IMR-90 (cell line): ENCODE measurements at regions not wholly inside any gene's neighbourhood (a gene's known extent, or its start where the extent isn't known, plus 50 kb on each side); places are given as distances from the start of the nearest gene placed in this dataset.

Experiments
- ATAC-seq: fragments of 200-7000 bp; cut with Tn5 transposase; 2 replicates; pipeline ENCODE4 v1.9.1; 2020; ENCODE audit warnings: low read depth, mild to moderate bottlenecking, moderate library complexity
- BruUV-seq: library from RNA; stranded (reverse); fragments of 400-500 nt; replicated peaks from 2 replicates; lab custom pipeline; 2021; lab: Mats Ljungman, UMichigan
- CTCF ChIA-PET: fragments of 300-600 bp; formaldehyde crosslinking; extraction: SDS; loops from one replicate; lab custom pipeline; 2021; ENCODE audit warnings: antibody characterized with exemption; lab: Yijun Ruan, JAX
- POLR2A ChIA-PET: fragments of 300-600 bp; sonication (Branson Sonifier 250); formaldehyde crosslinking; loops from one replicate; lab custom pipeline; 2022; ENCODE audit warnings: antibody characterized with exemption; ENCODE audit not compliant: unreplicated experiment; lab: Charles Lee
- DNase-seq: peaks from one replicate; pipeline ENCODE4 v3.0.0; 2013
- H2AFZ ChIP-seq: replicated peaks from 2 replicates; pipeline ENCODE3; 2013; ENCODE audit warnings: low read length, mild to moderate bottlenecking; ENCODE audit not compliant: poor library complexity
- H2AK5ac ChIP-seq: 2 replicates; pipeline ENCODE4 v1.6.1; 2013; ENCODE audit warnings: low read depth, low read length, inconsistent platforms
- H2AK9ac ChIP-seq: replicated peaks from 2 replicates; pipeline ENCODE3; 2013; ENCODE audit warnings: mild to moderate bottlenecking, low read depth, low read length, moderate library complexity; ENCODE audit not compliant: poor library complexity
- H2BK120ac ChIP-seq: 2 replicates; pipeline ENCODE4 v1.6.1; 2013; ENCODE audit warnings: low read depth, low read length, inconsistent platforms
- H2BK15ac ChIP-seq: 3 replicates; pipeline ENCODE4 v1.6.1; 2013; ENCODE audit warnings: low read depth, low read length, inconsistent platforms
- H2BK20ac ChIP-seq: 2 replicates; pipeline ENCODE4 v1.6.1; 2013; ENCODE audit warnings: low read depth, mild to moderate bottlenecking, inconsistent platforms, low read length, moderate library complexity
- H2BK5ac ChIP-seq: 2 replicates; pipeline ENCODE4 v1.6.1; 2013; ENCODE audit warnings: mild to moderate bottlenecking, low read depth, low read length, inconsistent platforms; ENCODE audit not compliant: poor library complexity, severe bottlenecking
- H3K14ac ChIP-seq: replicated peaks from 2 replicates; pipeline ENCODE4 v1.6.1; 2013; ENCODE audit warnings: low read depth, low read length, inconsistent platforms
- H3K18ac ChIP-seq: 2 replicates; pipeline ENCODE4 v1.6.1; 2013; ENCODE audit warnings: low read depth, low read length, control low read depth
- H3K23ac ChIP-seq: 2 replicates; pipeline ENCODE4 v1.6.1; 2013; ENCODE audit warnings: low read depth, low read length, inconsistent platforms
- H3K27ac ChIP-seq: 2 replicates; pipeline ENCODE4 v1.5.1; 2013; ENCODE audit warnings: mild to moderate bottlenecking, control low read depth, low read length; ENCODE audit not compliant: insufficient read depth
- H3K27me3 ChIP-seq: 2 replicates; pipeline ENCODE4 v1.6.1; 2013; ENCODE audit warnings: low read length; ENCODE audit not compliant: control insufficient read depth, insufficient read depth
- H3K36me3 ChIP-seq: 2 replicates; pipeline ENCODE4 v1.6.1; 2013; ENCODE audit warnings: low read length, mixed read lengths; ENCODE audit not compliant: control insufficient read depth, insufficient read depth
- H3K4ac ChIP-seq: 2 replicates; pipeline ENCODE4 v1.6.1; 2013; ENCODE audit warnings: low read depth, low read length, inconsistent platforms
- H3K4me1 ChIP-seq: 2 replicates; pipeline ENCODE4 v1.6.1; 2013; ENCODE audit warnings: low read length, mixed read lengths; ENCODE audit not compliant: control insufficient read depth, insufficient read depth
- H3K4me2 ChIP-seq: 2 replicates; pipeline ENCODE4 v1.6.1; 2013; ENCODE audit warnings: low read depth, mild to moderate bottlenecking, control low read depth, low read length, moderate library complexity
- H3K4me3 ChIP-seq: 2 replicates; pipeline ENCODE4 v1.5.1; 2013; ENCODE audit warnings: low read depth, mild to moderate bottlenecking, control low read depth, low read length, moderate library complexity; ENCODE audit not compliant: insufficient read depth
- H3K56ac ChIP-seq: 2 replicates; pipeline ENCODE4 v1.6.1; 2013; ENCODE audit warnings: low read length, inconsistent platforms; ENCODE audit not compliant: insufficient read depth; ENCODE audit errors: extremely low read depth
- H3K79me1 ChIP-seq, 2 experiments: 2 replicates each; pipeline ENCODE4 v1.6.1; 2013; ENCODE audit warnings: low read length in 2 of 2, inconsistent platforms in 1 of 2, low read depth in 1 of 2
- H3K9ac ChIP-seq: 2 replicates; pipeline ENCODE4 v1.6.1; 2013; ENCODE audit warnings: low read depth, low read length, control low read depth
- H3K9me1 ChIP-seq: 2 replicates; pipeline ENCODE4 v1.6.1; 2013; ENCODE audit warnings: low read length, inconsistent platforms; ENCODE audit not compliant: insufficient read depth
- H3K9me3 ChIP-seq: 2 replicates; pipeline ENCODE4 v1.6.1; 2013; ENCODE audit warnings: low read length; ENCODE audit not compliant: control insufficient read depth, insufficient read depth
- H4K20me1 ChIP-seq: 2 replicates; pipeline ENCODE4 v1.6.1; 2013; ENCODE audit warnings: low read length, inconsistent platforms; ENCODE audit not compliant: insufficient read depth
- H4K5ac ChIP-seq: 2 replicates; pipeline ENCODE4 v1.6.1; 2013; ENCODE audit warnings: mild to moderate bottlenecking, low read depth, low read length, control low read depth
- H4K8ac ChIP-seq, 2 experiments: 2 replicates each; pipeline ENCODE4 v1.6.1; 2013; ENCODE audit warnings: low read depth in 2 of 2, low read length in 2 of 2, control low read depth in 1 of 2, inconsistent platforms in 1 of 2
- H4K91ac ChIP-seq: 2 replicates; pipeline ENCODE4 v1.6.1; 2013; ENCODE audit warnings: low read depth, low read length, inconsistent platforms; ENCODE audit not compliant: insufficient read depth
- BHLHE40 ChIP-seq: fragments of 150-350 bp; IDR thresholded peaks from 2 replicates; pipeline ENCODE4 v1.6.1; 2016; ENCODE audit warnings: mild to moderate bottlenecking, low read depth, low read length
- CEBPB ChIP-seq: IDR thresholded peaks from 2 replicates; pipeline ENCODE4 v1.6.1; 2012; ENCODE audit warnings: low read depth, low read length, improper control_type of control experiment
- CHD1 ChIP-seq: IDR thresholded peaks from 2 replicates; pipeline ENCODE4 v1.6.1; 2012; ENCODE audit warnings: low read depth, low read length, improper control_type of control experiment
- ELK1 ChIP-seq: fragments of 150-350 bp; IDR thresholded peaks from 2 replicates; pipeline ENCODE4 v1.6.1; 2016; ENCODE audit warnings: low read depth, mild to moderate bottlenecking, low read length, moderate library complexity, borderline replicate concordance
- MAFK ChIP-seq: IDR thresholded peaks from 2 replicates; pipeline ENCODE4 v1.6.1; 2012; ENCODE audit warnings: low read depth, low read length, improper control_type of control experiment
- MAZ ChIP-seq: IDR thresholded peaks from 2 replicates; pipeline ENCODE4 v1.6.1; 2012; ENCODE audit warnings: low read depth, mild to moderate bottlenecking, low read length, improper control_type of control experiment, moderate library complexity, borderline replicate concordance
- MXI1 ChIP-seq: IDR thresholded peaks from 2 replicates; pipeline ENCODE4 v1.6.1; 2012; ENCODE audit warnings: low read depth, mild to moderate bottlenecking, low read length, moderate library complexity, borderline replicate concordance
- NFE2L2 ChIP-seq: fragments of 150-350 bp; IDR thresholded peaks from 2 replicates; pipeline ENCODE4 v1.6.1; 2016; ENCODE audit warnings: low read depth, mild to moderate bottlenecking, low read length
- POLR2A ChIP-seq: IDR thresholded peaks from 2 replicates; pipeline ENCODE4 v1.6.1; 2012; ENCODE audit warnings: mild to moderate bottlenecking, low read depth, low read length
- RAD21 ChIP-seq: IDR thresholded peaks from 2 replicates; pipeline ENCODE4 v1.6.1; 2012; ENCODE audit warnings: low read length, improper control_type of control experiment
- RCOR1 ChIP-seq: IDR thresholded peaks from 2 replicates; pipeline ENCODE4 v1.6.1; 2012; ENCODE audit warnings: mild to moderate bottlenecking, low read length, improper control_type of control experiment; ENCODE audit not compliant: insufficient replicate concordance
- RFX5 ChIP-seq: IDR thresholded peaks from 2 replicates; pipeline ENCODE4 v1.8.0; 2012; ENCODE audit warnings: low read depth, mild to moderate bottlenecking, low read length, moderate library complexity
- SMC3 ChIP-seq: fragments of 150-350 bp; IDR thresholded peaks from 2 replicates; pipeline ENCODE4 v1.6.1; 2016; ENCODE audit warnings: low read depth, mild to moderate bottlenecking, antibody characterized with exemption, low read length, moderate library complexity
- WGBS, 2 experiments: methylation state at CpG; one replicate each; pipeline versions ENCODE4 v1.1.5 to v1.1.7; 2013; ENCODE audit warnings: missing lambda C conversion rate in 2 of 2; ENCODE audit not compliant: insufficient read length in 1 of 2; ENCODE audit errors: extremely low coverage in 2 of 2; 5-methylcytosine and 5-hydroxymethylcytosine counted together
- dilution Hi-C: fragments of 300-500 bp; cut with HindIII; formaldehyde crosslinking; loops from one replicate; pipeline ENCODE4 v1.14.3; 2018; ENCODE audit warnings: low sequenced_read_pairs; ENCODE audit not compliant: unreplicated experiment
- in situ Hi-C: fragments of 300-500 bp; cut with MboI; formaldehyde crosslinking; loops from 3 replicates; pipeline ENCODE4 v1.14.3; 2019; ENCODE audit warnings: low sequenced_read_pairs, inconsistent platforms, mixed read lengths
- intact Hi-C: fragments of 100-400 bp; cut with micrococcal nuclease; formaldehyde crosslinking; loops from 2 replicates; pipeline ENCODE4 v1.10.0; 2022
- TF ChIP-seq, protein P1 (sequence below): conservative IDR thresholded peaks from 2 replicates; pipeline ENCODE4 v1.5.1; 2012; ENCODE audit warnings: mild to moderate bottlenecking, low read depth, low read length, improper control_type of control experiment

- DNase-seq = no peak
- no peak overlapping the region for H3K4me3 ChIP-seq
- H2BK120ac ChIP-seq = no peak overlapping the region
- TF ChIP-seq SMC3 (no peak), CHD1 (no peak), MXI1 (no peak), POLR2A (no peak), RFX5 (no peak), BHLHE40 (no peak), RCOR1 (no peak), CEBPB (no peak), MAZ (no peak), NFE2L2 (no peak), ELK1 (no peak), RAD21 (no peak), MAFK (no peak)
- TF ChIP-seq, protein P1, sequence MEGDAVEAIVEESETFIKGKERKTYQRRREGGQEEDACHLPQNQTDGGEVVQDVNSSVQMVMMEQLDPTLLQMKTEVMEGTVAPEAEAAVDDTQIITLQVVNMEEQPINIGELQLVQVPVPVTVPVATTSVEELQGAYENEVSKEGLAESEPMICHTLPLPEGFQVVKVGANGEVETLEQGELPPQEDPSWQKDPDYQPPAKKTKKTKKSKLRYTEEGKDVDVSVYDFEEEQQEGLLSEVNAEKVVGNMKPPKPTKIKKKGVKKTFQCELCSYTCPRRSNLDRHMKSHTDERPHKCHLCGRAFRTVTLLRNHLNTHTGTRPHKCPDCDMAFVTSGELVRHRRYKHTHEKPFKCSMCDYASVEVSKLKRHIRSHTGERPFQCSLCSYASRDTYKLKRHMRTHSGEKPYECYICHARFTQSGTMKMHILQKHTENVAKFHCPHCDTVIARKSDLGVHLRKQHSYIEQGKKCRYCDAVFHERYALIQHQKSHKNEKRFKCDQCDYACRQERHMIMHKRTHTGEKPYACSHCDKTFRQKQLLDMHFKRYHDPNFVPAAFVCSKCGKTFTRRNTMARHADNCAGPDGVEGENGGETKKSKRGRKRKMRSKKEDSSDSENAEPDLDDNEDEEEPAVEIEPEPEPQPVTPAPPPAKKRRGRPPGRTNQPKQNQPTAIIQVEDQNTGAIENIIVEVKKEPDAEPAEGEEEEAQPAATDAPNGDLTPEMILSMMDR = no peak
- dilution Hi-C loops (no loop called here), in situ Hi-C loops (no loop called here), intact Hi-C loops (no loop called here)
- no peaks in the 10 kb centered on the region for H4K20me1 ChIP-seq
- no peak overlapping the region for H4K5ac ChIP-seq
- POLR2A ChIA-PET = no interaction called here
- H3K4me1 ChIP-seq = no peaks in the 10 kb centered on the region
- H3K9ac ChIP-seq = no peak overlapping the region
- H2BK20ac ChIP-seq = no peak overlapping the region
- H2AK5ac ChIP-seq = no peak overlapping the region
- no peak overlapping the region for H3K4me2 ChIP-seq
- no peaks in the 10 kb centered on the region for H3K79me1 ChIP-seq
- H2AFZ ChIP-seq = no peak overlapping the region
- no peak overlapping the region for H2BK15ac ChIP-seq
- no peaks in the 10 kb centered on the region for H3K36me3 ChIP-seq
- no peak for ATAC-seq
- CTCF ChIA-PET = no interaction called here
- no CpG with 5 or more reads among the region's 3 CpGs for WGBS, 2 experiments
- H2AK9ac ChIP-seq = no peak overlapping the region
- no peak overlapping the region for H4K8ac ChIP-seq
- no peak overlapping the region for H3K18ac ChIP-seq
- H3K27me3 ChIP-seq = no peaks in the 10 kb centered on the region
- H3K56ac ChIP-seq = no peak overlapping the region
- H3K9me3 ChIP-seq = no peaks in the 10 kb centered on the region
- H3K14ac ChIP-seq = no peak overlapping the region
- no TSS peak for BruUV-seq
- H3K9me1 ChIP-seq = no peaks in the 10 kb centered on the region
- H3K27ac ChIP-seq = no peak overlapping the region
- H3K4ac ChIP-seq = no peak overlapping the region
- H3K23ac ChIP-seq = no peak overlapping the region
- H2BK5ac ChIP-seq = no peak overlapping the region
- H4K91ac ChIP-seq = no peak overlapping the region
Measured at GRCh38 chr16:59748531-59748930, 1014.4 kb upstream of the GOT2 start.
